ENCODE measurements at regions not wholly inside any gene's neighbourhood (a gene's known extent, or its start where the extent isn't known, plus 50 kb on each side); places are given as distances from the start of the nearest gene placed in this dataset.

DNA sequence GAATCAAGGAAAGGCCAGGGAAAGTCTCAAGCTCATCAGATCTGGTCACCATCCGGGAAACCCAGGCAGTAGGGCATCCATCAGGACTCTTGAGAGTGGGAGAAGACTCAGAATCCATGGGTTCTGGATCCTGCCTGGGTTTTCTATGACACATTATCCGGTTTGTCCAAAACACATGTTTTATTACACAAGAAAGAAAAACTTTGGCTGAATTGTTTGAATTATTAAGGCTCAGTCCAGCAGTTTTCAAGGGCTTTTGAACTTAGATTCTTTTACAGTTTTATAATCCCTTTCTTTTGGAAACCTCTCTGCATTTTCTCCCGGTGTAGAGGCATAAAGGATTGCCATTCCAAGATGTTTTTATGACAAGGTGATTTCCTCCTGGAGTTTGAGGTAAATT is 528.5 kb upstream of the MGMT start:
- TF ChIP-seq, protein P1, sequence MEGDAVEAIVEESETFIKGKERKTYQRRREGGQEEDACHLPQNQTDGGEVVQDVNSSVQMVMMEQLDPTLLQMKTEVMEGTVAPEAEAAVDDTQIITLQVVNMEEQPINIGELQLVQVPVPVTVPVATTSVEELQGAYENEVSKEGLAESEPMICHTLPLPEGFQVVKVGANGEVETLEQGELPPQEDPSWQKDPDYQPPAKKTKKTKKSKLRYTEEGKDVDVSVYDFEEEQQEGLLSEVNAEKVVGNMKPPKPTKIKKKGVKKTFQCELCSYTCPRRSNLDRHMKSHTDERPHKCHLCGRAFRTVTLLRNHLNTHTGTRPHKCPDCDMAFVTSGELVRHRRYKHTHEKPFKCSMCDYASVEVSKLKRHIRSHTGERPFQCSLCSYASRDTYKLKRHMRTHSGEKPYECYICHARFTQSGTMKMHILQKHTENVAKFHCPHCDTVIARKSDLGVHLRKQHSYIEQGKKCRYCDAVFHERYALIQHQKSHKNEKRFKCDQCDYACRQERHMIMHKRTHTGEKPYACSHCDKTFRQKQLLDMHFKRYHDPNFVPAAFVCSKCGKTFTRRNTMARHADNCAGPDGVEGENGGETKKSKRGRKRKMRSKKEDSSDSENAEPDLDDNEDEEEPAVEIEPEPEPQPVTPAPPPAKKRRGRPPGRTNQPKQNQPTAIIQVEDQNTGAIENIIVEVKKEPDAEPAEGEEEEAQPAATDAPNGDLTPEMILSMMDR (IDR thresholded peaks at IDR 0.05; ENCODE audit: low read depth, low read length, poor library complexity, severe bottlenecking) = no peak
- no peak for TF ChIP-seq EZH2phosphoT487 (IDR thresholded peaks at IDR 0.05; ENCODE audit: borderline replicate concordance, low read length)

All from DOHH2 (cell line).